ENCODE measurements at regions not wholly inside any gene's neighbourhood (a gene's known extent, or its start where the extent isn't known, plus 50 kb on each side); places are given as distances from the start of the nearest gene placed in this dataset.

- Mint-ChIP-seq H3K36me3 (ENCODE audit: low read depth) (peaks cover 2% of the 10 kb centered on the region), H3K4me3 (no peak overlapping the region), H3K27me3 (ENCODE audit: low read depth) (no peaks in the 10 kb centered on the region), H3K27ac (no peak overlapping the region), H3K4me1 (ENCODE audit: low read depth) (peaks cover 47% of the 10 kb centered on the region), H3K9me3 (peaks cover 5% of the 10 kb centered on the region)
- DNase-seq: no peak
- CTCF ChIA-PET: interaction anchor here (0.5 kb wide), 1 partner anchor 101 kb away, joined by 3 read pairs; no protein-coding TSS in a partner anchor
- intact Hi-C loops (cut with micrococcal nuclease): loop anchor here (10.0 kb wide), 1 partner anchor 679 kb away; no protein-coding TSS in a partner anchor
Measured at GRCh38 chr10:3976171-3976570, 191.2 kb upstream of the KLF6 start.

DNA sequence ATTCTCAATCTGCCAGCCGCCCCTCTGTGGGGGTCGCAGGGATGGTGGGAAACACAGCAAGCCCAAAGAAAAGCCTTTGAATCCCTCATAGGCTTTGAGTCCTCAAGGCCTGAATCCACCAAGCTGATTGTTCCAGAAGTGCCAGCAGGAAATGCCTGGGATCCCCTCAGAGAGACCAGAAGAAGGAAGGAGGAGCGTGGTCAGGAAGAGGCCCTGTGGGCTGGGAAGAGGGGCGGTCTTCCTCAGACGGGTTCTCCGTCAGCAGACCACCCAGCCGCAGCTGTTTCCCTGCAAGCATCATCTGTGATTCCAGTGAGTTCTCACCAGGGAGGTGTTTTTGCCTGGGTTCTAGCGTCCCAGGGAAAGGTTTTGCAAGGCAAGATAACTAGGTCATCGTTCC lies 190.0 kb upstream of the KLF6 start:
- DNase-seq: no peak
- CTCF ChIA-PET: no interaction called here
- Mint-ChIP-seq H3K9me3 (peaks cover 5% of the 10 kb centered on the region), H3K27me3 (ENCODE audit: low read depth) (no peaks in the 10 kb centered on the region), H3K4me1 (ENCODE audit: low read depth) (peaks cover 49% of the 10 kb centered on the region), H3K36me3 (ENCODE audit: low read depth) (peaks cover 2% of the 10 kb centered on the region), H3K27ac (no peak overlapping the region), H3K4me3 (no peak overlapping the region)
- intact Hi-C loops (cut with micrococcal nuclease): loop anchor here (10.0 kb wide), 1 partner anchor 680 kb away; no protein-coding TSS in a partner anchor

DNA sequence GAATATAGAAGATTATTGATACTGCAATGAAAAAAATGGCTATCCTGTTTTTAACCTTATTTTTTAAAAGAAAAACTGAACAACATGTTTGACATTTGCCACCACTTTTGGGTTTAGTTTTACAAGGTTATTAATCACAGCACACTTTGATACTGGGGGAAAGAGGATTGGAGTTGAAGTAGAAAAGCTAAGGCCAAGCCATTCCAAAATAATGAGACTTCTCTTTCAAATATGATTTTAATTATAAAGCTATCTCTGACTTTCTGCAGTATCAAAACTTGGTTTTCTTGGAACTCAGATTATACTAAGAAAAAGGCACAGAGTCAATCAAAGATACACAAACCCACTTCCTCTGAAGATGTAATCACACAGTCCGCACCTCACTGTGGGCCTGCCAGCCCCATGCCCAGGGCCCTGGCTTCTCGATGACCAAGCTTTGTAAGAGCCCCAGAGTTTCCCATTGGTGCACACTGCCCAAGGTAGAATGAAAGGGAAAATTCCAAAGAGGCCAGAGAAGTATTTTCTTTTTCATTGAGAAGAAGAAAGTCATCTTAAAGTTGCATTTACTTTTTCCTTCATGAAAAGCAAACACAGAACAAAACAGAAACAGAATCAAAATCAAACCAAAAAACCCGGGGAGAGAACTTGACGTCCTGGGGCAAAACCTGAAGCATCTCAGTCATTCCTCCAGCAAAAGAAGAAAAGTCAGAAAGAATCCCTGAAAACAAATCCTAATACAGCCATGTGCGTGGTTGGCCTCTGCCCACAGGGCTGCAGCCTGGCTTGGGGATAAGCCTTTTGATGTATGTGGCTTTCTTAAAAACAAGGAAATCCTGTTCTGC lies 187.7 kb upstream of the KLF6 start:
- CTCF ChIA-PET: no interaction called here
- Mint-ChIP-seq H3K4me3 (peak overlapping the region; percentile 62), H3K4me1 (ENCODE audit: low read depth) (peaks cover 44% of the 10 kb centered on the region), H3K27me3 (ENCODE audit: low read depth) (no peaks in the 10 kb centered on the region), H3K27ac (peak overlapping the region; percentile 92), H3K36me3 (ENCODE audit: low read depth) (peaks cover 2% of the 10 kb centered on the region), H3K9me3 (peaks cover 5% of the 10 kb centered on the region)
- intact Hi-C loops (cut with micrococcal nuclease): loop anchor here (2.0 to 10.0 kb wide), 3 partner anchors 38 to 682 kb away; no protein-coding TSS in a partner anchor
- peak; percentile 51 for DNase-seq

GRCh38 chr10:3971713-3972112 lies 186.7 kb upstream of the KLF6 start:
- H3K4me3 Mint-ChIP-seq: no peak overlapping the region
- CTCF ChIA-PET: no interaction called here
- peaks cover 5% of the 10 kb centered on the region for H3K9me3 Mint-ChIP-seq
- no peak for DNase-seq
- intact Hi-C loops (cut with micrococcal nuclease): loop anchor here (2.0 to 10.0 kb wide), 3 partner anchors 37 to 683 kb away; no protein-coding TSS in a partner anchor
- peaks cover 44% of the 10 kb centered on the region for H3K4me1 Mint-ChIP-seq (ENCODE audit: low read depth)
- H3K27me3 Mint-ChIP-seq (ENCODE audit: low read depth): no peaks in the 10 kb centered on the region
- peak overlapping the region; percentile 50 for H3K27ac Mint-ChIP-seq
- H3K36me3 Mint-ChIP-seq (ENCODE audit: low read depth): peaks cover 2% of the 10 kb centered on the region

DNA sequence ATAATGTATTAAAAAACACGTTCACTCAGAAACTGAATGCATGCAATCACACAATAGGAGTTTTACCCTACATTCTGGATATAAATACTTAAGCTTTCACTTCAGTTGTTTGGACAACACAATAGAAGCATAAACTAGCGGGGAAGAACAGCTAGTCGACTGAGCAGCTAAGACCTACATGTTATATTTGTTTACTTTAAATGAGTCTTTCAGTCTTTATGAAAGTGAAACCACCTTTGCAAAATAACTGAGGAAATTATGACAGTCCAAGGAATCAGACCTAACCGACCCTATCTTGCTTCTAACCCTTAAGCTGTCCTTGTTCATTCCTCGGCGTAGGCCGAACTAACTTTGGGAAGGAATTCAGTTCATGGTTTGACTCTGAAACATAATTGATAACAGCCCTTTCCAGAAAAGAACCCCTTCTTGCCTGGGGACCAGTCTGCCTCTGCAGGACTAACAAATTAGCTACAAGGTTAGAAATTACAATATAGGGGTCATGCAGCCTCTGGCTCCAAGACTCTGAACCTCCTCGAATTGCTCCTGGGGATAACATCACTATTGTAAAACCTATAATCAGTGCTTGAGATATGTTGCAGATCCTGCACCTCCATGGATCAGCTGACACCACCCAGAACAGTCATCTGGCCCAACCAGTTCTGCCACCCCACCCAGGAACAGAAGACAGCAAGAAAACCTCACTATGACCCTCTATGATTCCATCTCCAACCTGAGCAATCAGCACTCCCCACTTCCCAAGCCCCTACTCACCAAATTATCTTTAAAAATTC lies 185.1 kb upstream of the KLF6 start:
- no peak for DNase-seq
- Mint-ChIP-seq H3K27ac (peak overlapping the region; percentile 42), H3K36me3 (ENCODE audit: low read depth) (peaks cover 2% of the 10 kb centered on the region), H3K27me3 (ENCODE audit: low read depth) (no peaks in the 10 kb centered on the region), H3K9me3 (peaks cover 5% of the 10 kb centered on the region), H3K4me1 (ENCODE audit: low read depth) (peaks cover 44% of the 10 kb centered on the region), H3K4me3 (no peak overlapping the region)
- intact Hi-C loops (cut with micrococcal nuclease): loop anchor here (5.0 to 10.0 kb wide), 2 partner anchors 62 to 685 kb away; no protein-coding TSS in a partner anchor
- CTCF ChIA-PET: interaction anchor here (0.5 to 0.6 kb wide), 2 partner anchors 12 to 55 kb away, joined by 3 read pairs; no protein-coding TSS in a partner anchor

- CTCF ChIA-PET: no interaction called here
- intact Hi-C loops (cut with micrococcal nuclease): no loop called here
- Mint-ChIP-seq H3K4me1 (ENCODE audit: low read depth) (peaks cover 39% of the 10 kb centered on the region), H3K9me3 (no peaks in the 10 kb centered on the region), H3K36me3 (ENCODE audit: low read depth) (no peaks in the 10 kb centered on the region), H3K27me3 (ENCODE audit: low read depth) (no peaks in the 10 kb centered on the region), H3K4me3 (no peak overlapping the region), H3K27ac (no peak overlapping the region)
- no peak for DNase-seq
Measured at GRCh38 chr10:3968727-3969126, 183.7 kb upstream of the KLF6 start.

- H3K27me3 Mint-ChIP-seq (ENCODE audit: low read depth): no peaks in the 10 kb centered on the region
- no peak for DNase-seq
- intact Hi-C loops (cut with micrococcal nuclease): no loop called here
- CTCF ChIA-PET: no interaction called here
- H3K4me1 Mint-ChIP-seq (ENCODE audit: low read depth): peaks cover 23% of the 10 kb centered on the region
- H3K9me3 Mint-ChIP-seq: no peaks in the 10 kb centered on the region
- H3K27ac Mint-ChIP-seq: no peak overlapping the region
- H3K4me3 Mint-ChIP-seq: no peak overlapping the region
- H3K36me3 Mint-ChIP-seq (ENCODE audit: low read depth): no peaks in the 10 kb centered on the region
Measured at GRCh38 chr10:3964516-3964915, 179.5 kb upstream of the KLF6 start.

DNA sequence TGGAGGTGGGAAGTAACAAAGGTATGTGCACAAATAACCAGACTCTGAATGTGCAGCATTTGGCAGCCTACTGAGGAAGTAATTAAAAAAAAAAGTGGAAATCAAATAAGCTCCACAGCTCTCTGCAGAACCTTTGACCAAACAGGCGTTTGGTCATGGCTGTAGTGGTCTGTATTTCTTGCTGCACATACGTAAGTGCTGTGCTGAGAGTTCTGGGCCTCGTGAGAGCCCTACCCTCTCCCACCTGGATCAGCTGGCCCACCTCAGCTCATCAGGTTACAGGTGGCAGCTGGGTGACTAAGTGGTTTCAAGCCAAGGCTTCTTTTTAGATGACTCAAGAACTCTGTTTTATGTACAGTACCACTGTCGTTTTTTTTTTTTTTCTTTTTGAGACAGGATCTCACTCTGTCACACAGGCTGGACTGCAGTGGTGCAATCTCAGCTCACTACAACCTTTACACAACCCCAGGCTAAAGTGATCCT lies 178.2 kb upstream of the KLF6 start:
- Mint-ChIP-seq H3K27me3 (ENCODE audit: low read depth) (no peaks in the 10 kb centered on the region), H3K4me1 (ENCODE audit: low read depth) (peaks cover 22% of the 10 kb centered on the region), H3K27ac (no peak overlapping the region), H3K9me3 (no peaks in the 10 kb centered on the region), H3K4me3 (no peak overlapping the region), H3K36me3 (ENCODE audit: low read depth) (no peaks in the 10 kb centered on the region)
- intact Hi-C loops (cut with micrococcal nuclease): no loop called here
- CTCF ChIA-PET: no interaction called here
- no peak for DNase-seq

DNA sequence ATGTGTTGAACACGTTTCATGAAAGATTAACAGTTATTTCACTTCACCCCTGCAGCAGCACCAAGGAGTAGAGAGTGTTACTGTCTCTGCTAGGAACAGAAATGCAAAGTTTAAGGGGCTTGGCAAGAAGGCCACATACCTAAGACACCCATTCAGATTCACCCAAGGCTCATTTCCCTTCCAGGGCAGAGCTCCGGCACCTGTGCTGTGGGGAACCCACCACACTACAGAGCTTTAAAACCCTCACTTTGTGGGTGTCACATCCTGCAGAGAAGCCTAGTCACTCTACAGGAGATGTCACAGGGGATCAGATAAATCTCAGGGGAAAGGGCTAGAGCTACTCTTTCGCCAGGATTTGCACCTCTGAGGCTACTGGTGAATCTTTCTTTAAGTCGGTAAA lies 176.1 kb upstream of the KLF6 start:
- CTCF ChIA-PET: interaction anchor here (0.8 to 1.5 kb wide), 2 partner anchors 11 to 178 kb away, joined by 3 to 5 read pairs; no protein-coding TSS in a partner anchor
- no peak overlapping the region for H3K27ac Mint-ChIP-seq
- peak; percentile 63 for DNase-seq
- no peak overlapping the region for H3K4me3 Mint-ChIP-seq
- H3K9me3 Mint-ChIP-seq: no peaks in the 10 kb centered on the region
- no peaks in the 10 kb centered on the region for H3K27me3 Mint-ChIP-seq (ENCODE audit: low read depth)
- no peaks in the 10 kb centered on the region for H3K36me3 Mint-ChIP-seq (ENCODE audit: low read depth)
- peaks cover 22% of the 10 kb centered on the region for H3K4me1 Mint-ChIP-seq (ENCODE audit: low read depth)
- intact Hi-C loops (cut with micrococcal nuclease): no loop called here

GRCh38 chr10:3960496-3960895 lies 175.5 kb upstream of the KLF6 start:
- no peaks in the 10 kb centered on the region for H3K36me3 Mint-ChIP-seq (ENCODE audit: low read depth)
- peaks cover 22% of the 10 kb centered on the region for H3K4me1 Mint-ChIP-seq (ENCODE audit: low read depth)
- CTCF ChIA-PET: interaction anchor here (0.8 to 1.5 kb wide), 2 partner anchors 11 to 203 kb away, joined by 3 to 5 read pairs; no protein-coding TSS in a partner anchor

DNA sequence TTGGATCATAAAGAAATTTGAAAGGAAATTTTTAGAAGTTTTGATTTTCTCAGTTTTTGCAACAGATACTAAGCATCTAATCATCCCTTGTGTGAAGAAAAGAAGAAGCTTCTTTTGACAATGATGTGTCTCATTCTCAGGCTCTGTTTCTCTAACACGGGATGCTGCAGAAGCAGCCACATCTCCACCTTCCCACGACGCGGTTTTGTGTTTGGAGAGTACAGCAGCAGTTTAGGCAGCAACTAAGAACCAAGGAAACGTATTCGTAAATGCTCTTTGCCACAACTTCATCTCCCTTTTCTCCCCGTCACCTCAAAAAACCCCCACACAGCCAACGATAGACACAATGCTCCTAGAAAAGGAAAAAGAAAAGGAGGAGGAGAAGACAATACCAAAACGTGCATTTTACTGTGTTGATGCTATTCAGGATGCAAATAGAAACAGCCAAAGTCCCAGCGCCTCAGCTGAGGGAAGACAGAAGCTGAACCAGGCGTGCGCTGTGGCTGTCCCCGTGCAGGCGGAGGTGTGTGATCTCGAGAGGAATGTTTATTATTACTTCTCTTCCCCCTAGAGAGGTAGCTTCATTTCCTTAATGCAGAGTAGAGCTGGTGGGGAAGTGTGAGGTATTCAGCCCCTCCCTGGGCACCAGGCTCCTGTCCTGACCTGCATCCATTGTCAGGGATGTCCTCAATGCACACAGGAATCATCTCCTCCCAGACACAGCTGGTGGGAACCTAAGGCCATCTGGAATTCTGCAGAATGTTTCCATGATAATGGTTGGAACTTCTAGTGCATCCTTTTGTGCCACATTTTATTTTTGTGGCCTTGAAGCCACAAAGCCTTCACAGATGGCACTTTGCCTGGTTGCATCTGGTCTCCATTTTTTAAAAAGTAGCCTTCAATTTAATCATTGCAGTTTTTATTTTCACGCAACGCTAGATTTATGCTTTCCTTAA lies 174.6 kb upstream of the KLF6 start:
- Mint-ChIP-seq H3K4me3 (peak overlapping the region; percentile 7), H3K27ac (no peak overlapping the region), H3K9me3 (no peaks in the 10 kb centered on the region), H3K27me3 (ENCODE audit: low read depth) (no peaks in the 10 kb centered on the region), H3K4me1 (ENCODE audit: low read depth) (peaks cover 22% of the 10 kb centered on the region), H3K36me3 (ENCODE audit: low read depth) (no peaks in the 10 kb centered on the region)
- no peak for DNase-seq
- intact Hi-C loops (cut with micrococcal nuclease): no loop called here
- CTCF ChIA-PET: interaction anchor here (0.8 kb wide), 1 partner anchor 202 kb away, joined by 3 read pairs; no protein-coding TSS in a partner anchor

More at GRCh38 chr10:3960496-3960895, 175.5 kb upstream of the KLF6 start:
- H3K27me3 Mint-ChIP-seq (ENCODE audit: low read depth): no peaks in the 10 kb centered on the region
- DNase-seq: no peak
- H3K4me3 Mint-ChIP-seq: no peak overlapping the region
- intact Hi-C loops (cut with micrococcal nuclease): no loop called here
- no peak overlapping the region for H3K27ac Mint-ChIP-seq
- H3K9me3 Mint-ChIP-seq: no peaks in the 10 kb centered on the region

Measured in activated naive CD4-positive, alpha-beta T cell treated with anti-CD3 and anti-CD28 coated beads for 36 hours (primary cell).